ENCODE measurements at regions not wholly inside any gene's neighbourhood (a gene's known extent, or its start where the extent isn't known, plus 50 kb on each side); places are given as distances from the start of the nearest gene placed in this dataset.

DNA sequence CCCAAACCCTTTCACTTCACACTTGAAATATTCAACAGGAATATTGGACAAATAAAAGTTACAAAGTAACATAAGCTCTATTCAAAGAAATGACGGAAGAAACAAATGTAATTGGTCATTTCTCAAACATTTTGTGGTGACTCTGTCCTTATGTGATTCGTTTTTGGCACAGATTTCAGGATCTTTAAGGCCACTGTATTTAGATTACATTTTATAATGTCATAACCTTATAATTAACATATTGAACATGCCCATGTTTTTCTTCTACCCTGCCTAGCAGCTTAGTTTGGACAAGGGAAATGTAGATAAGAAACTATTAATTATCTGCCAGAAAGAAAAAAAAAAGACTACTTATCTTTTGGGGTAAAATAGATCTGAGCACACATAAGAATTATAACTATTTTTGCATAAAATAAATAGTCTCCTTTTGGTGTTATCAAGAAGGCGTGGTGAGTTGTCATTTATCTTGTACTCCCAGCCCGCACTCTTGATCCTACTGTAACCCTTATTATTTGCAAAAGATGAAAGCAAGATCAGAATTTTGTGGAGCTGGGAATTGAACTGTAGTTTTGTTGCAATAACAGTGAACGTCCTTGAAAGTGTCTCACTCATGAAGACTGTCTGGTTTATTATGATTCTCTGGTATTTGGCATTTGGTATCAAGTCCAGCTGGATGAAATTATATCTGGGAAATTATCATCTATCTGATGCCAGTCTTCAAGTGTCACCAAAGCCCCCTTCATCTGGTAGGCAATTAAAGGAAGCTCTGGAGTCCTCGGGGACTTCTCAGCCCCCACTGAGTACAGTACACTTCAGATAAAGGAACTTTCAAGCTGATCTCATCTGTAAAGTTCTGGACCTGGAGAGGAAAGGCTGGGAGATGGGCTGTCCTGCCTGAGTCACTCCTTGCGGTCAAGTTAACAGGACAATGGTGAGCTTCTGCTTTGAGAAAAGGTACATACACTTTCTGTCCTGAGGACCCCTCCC is 175.7 kb upstream of the INHBA start:
- no peak for DNase-seq (ENCODE audit: low read depth)

DNA sequence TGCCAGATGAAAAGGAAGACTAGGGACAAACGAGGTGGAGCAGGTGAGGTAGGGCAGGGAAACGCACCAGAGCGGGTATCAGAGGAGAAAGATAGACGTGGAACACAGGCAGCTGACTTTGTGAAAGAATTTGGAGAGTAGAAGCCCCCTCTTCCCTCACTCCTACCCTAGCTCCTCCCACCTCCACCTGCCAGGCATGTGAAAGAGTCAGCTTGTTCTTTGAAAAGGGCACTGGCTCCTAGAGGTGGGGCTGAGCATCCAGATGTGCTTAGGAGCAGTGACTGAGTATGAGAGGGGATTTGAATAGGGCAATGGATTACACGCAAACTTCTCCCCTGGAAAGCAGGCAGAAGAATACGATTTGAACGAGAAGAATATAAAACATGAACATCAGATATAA is 174.2 kb upstream of the INHBA start:
- no peak for DNase-seq (ENCODE audit: low read depth)

DNA sequence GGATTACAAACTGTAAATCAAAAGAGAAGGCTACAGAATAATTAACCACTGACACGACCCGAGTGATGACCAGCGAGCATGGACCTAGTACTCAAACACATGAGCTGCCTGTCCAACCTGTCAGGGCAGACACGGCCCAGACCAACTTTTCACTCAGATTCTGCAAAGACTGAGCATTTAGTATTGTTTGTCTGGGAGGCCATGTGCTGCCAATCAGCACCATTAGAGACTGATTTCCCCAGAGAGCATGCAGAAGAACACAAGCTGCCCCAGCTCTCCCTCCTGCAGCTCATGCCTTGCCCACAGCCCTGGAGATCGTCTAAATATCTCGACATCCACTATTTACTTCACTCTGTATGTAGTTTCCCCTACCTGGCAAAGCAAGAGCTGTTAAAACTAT is 172.6 kb upstream of the INHBA start:
- no peak for DNase-seq (ENCODE audit: low read depth)

DNA sequence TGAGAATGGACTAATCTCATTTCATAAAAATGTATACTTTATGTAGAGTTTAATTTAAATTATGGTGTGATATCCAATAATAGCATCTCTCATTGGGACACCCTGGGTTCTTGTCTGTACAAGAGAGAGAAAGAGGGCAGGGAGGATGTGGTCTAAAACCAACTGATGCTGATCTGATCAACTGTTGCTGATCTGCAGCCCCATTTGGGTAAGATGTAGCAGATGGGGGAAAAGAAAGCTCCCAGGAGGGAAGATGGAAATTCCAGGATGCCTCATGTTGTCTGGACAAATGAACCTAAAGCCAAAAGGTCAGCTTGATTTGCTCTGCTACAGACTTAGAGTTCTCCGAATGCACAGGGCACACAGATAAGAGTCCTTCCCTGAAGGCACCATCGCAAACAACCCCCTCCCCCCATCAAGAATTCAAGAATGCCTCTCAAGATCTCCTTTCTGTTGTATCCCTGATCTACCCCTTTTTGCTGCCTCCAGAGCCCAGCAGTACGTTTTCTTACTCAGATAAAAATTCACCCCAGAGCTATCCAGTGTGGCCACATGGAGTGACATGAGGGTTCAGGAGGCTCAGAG is 171.4 kb upstream of the INHBA start:
- no peak for DNase-seq (ENCODE audit: low read depth)

DNA sequence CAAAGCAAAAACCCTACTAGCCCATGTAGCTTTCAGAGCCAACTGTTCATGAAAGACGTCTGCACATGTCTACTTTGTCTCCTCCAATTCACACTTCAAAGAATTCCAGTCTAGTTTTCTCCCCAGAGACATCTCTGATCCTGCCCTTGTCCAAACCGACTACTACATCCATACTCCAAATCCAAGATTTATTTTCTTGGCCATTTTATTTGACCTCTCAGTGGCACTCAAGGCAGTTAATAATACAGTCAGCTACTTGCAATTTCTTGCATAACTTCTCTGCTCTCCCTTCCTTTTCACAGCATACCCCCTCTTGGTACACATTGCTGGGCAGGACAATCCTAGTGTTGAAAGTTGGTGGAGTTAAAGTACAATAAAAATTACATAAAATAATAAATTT is 170.9 kb upstream of the INHBA start:
- no peak for DNase-seq (ENCODE audit: low read depth)

DNA sequence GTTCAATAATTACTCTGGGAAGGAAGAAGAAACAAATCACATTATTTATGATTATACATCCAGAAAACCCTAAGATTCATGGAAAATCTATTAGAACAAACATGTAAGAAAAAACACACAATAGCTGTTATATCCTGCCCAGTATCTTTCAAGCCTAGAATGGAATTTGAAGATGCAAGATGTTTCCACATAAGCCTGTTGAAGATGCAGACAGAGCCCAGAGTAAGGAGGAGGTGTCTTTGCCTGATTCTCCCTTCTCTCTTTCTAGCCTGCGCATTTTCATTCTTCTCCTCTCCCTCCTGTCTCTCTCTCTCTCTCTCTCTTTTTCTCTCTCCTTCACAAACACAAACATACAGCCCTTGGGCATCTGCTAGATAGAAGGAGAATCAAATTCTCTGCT is 170.1 kb upstream of the INHBA start:
- DNase-seq (ENCODE audit: low read depth), result no peak

DNA sequence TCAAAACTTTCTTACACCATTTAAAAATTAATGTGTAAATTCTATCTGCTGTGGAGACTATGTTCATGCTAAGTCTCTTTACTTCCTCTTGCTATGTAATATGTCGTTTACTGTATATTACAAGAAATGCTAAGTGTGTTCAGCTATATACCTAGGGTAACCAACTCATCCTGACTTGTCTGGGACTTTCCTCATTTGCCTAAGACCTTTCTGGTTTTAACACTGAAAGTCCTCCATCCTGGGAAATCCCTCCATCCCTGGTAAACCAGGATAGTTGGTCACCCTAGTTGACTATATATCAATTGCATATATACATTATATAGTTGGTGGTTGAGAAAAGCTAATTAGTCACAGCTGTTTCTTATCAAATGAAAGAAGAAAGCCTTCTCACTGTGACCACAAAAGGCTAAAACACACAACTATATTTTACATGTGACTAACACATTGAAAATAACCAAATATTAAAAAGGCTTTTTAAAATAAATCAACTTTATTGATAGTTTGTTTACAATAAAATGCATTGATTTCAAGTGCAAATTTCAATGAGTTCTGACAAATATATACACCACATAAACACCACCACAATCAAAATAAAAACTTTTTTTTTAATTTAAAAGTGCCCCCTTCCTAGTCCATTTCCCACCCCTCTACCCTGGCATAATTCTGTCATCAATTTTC is 167.7 kb upstream of the INHBA start:
- no peak for DNase-seq (ENCODE audit: low read depth)

DNA sequence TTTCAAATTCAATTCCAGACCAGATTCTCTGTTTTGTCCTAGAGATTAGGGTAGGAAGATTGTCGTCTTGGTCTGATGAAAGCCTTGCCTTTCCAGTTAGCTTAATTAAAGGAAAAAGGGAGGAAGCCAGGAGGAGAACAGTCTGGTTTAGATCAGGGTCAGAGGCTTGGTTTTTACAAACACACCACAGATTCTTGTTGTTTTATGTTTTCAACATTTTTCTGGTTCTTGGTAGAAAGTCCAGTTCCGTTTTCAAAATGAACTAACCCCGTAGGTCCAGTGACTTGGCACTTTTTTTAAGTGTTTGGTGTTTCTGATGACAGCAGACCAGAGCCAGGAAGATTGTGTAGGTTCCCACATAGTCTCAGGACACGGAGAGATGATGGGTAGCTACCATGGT is 167.1 kb upstream of the INHBA start:
- DNase-seq (ENCODE audit: low read depth), result no peak

DNA sequence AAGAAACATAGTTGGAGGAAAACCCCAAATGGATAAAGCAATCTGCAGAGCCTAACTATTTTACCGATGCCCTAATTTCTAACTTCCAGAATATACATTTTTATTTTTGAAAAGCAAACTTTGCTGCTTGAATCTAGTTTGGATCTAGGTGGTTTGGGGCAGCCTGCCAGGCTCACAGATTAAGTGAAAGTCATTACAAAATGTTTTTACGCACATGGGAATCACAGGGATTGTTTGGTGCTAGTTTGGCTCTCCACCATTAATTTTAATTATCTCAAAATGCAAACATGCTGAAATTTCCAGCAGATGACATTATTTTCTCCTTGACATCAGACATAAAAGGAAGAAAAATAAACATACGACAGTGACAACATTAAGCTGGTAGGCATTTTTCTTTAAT is 166.7 kb upstream of the INHBA start:
- DNase-seq (ENCODE audit: low read depth), result no peak

DNA sequence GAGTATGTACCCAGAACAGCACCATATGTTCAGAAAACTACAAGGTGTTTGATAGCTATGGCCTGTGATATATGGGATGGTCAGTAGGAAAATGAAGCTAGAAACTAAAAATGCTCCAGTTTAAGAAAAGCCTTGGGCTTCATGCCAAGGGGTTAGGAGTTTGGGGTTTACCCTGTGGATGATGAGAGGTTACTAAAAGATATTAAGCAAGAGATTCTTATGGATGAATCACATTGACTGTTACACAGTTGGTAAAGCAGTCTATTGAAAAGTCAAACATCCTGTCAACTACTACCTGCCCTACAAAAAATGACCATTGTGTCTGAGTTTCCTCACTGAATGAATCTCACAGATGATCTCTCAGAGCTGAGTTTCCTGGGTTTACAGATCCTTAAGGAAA is 166.2 kb upstream of the INHBA start:
- DNase-seq (ENCODE audit: low read depth), result no peak

DNA sequence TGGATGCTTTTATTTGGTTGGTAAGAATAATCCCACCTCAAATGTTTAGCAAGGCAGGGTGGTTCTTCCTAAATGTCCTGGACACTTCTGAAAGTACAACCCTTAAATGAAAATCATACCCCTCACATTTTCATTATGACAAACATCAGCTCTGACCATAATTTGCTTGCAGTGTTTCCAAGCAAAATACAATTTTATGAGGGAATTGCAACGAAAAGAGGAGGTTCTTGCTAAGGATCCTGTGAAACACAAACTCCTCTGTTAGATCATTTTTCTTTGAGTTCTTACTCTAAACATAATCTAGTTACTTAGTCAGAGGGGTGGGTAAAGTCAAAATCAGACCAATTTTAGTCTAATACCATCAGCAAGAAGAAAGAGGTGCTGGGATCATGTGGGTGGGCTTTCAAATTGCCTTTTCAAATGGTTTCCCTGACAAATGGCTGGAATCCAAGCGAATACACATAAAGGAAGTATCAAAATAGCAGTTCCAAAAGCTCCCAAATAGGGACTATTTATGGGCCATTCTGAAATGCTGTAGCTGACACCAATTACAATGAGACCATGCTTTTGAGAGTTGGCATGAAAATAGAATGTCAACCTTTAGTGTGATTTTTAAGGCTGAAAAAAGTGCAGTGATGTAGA is 164.9 kb upstream of the INHBA start:
- DNase-seq (ENCODE audit: low read depth), result no peak

DNA sequence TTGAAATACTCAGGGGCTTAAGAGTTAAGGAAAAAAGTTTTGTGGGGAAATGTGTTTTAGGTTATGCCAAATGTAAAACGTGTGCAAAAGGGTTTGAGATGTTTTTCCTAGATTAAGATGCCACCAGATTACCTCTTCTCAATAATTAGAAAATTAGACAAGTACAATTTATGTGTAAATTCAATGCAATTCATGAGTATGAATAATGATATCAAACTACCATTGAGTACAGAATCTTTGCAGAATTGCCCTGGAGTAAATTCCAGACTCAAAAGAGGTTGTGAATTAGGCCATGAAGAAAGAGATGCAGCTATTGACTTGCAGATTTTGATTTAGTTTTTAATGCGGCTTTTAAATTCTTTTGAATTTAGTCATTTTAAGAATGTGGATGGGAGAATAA is 159.4 kb upstream of the INHBA start:
- DNase-seq (ENCODE audit: low read depth), result no peak

DNA sequence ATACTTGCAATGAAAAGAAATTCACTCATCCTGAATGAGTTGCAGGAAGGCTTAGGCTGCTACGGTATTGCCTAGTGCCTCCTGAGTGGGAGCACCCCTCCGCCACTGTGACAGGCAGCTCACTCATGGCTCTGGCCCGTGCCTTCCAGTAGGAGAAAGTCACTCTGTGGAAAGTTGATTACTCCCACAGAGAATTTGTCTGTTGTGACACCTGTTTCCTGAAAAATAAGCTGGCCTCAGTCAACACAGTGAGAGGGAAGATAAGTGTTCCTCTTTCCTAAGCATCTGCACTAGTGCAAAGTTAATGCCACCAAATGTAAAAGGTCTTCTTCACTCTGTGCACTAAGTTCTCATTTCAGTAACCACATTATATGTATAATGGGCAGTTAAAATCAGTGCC is 158.8 kb upstream of the INHBA start:
- DNase-seq (ENCODE audit: low read depth), result no peak

DNA sequence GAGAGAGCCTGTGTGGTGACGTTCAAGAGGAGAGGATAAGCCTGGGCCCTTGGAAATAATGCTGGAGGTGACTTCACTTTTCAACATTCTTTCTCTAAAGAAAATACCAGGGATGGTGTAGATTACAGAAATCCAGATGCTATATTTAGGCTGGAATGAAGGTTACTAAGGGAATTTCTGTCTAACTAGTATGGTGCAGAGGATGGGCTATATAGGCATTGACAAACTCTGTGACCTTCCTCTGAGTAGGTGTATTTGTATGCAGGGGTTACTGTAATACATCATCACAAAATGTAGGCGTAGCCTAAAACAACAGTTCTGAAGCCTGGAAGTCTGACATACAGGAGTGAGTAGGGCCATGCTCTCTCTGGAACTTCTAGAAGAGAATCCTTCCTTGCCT is 155.3 kb upstream of the INHBA start:
- no peak for DNase-seq (ENCODE audit: low read depth)

DNA sequence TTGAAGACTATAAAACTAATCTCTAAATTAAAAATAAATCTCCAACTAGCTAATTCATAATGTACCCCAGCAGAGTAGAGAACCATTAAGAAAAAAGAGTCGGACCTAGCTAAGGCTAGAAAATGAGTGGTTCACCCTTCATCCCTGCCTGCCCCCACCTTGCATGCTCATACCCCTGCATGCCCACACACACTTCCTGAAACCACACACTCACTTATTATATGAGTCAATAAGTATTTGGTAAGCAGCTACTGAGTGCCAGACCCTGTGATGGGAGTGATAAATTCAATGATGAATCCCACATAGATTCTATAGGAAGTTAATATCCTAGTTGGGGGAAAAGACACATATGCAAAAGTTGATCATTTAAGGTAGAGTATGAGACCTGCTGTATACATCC is 152.9 kb upstream of the INHBA start:
- DNase-seq (ENCODE audit: low read depth), result no peak

DNA sequence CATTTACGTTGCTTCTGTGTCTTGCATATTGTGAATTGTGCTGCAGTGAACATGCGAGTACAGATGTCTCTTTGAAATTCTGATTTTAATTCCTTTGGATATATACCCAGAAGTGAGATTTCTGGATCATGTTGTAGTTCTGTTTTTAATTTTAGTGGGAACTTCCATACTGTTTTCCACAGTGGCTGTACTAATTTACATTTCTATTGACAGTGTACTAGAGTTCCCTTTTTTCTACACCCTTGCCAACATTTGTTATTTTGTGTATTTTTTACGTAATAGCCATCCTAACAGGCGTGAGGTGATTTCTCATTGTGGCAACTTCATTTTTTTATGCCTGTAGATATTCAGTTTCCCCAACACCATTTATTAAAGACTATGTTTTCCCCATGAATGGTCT is 144.7 kb upstream of the INHBA start:
- no peak for DNase-seq (ENCODE audit: low read depth)

DNA sequence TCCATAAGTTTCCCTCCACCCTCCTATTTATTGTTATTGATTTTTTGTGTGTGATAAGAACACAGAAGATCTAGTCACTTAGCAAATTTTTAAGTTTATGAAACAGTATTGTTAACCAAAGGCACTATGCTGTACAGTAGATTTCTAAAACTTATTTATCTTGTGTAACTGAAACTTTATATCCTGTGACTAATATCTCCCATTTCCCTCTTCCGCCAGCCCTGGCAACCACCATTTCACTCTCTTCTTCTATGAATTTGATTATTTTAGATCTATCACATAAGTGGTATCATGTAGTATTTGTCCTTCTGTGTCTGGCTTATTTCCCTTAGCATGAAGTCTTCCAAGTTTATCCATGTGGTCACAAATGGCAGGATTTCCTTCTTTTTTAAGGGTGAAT is 144.3 kb upstream of the INHBA start:
- DNase-seq (ENCODE audit: low read depth), result no peak

DNA sequence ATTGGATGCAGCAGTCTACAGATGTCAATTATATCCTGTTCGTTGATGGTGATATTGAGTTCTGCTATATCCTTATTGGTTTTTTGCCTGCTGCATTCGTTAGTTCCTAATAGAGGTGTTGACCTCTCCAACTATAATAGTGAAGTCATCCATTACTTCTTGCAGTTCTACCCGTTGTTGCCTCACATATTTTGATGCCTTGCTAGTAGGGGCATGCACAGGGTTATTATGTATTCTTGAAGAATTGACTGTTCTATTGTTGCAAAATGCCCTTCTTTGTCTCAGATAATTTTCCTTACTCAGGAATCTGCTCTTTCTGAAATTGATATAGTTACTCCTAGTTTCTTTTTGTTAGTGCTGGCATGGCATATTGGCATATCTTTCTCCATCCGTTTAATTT is 140.1 kb upstream of the INHBA start:
- DNase-seq (ENCODE audit: low read depth), result no peak

DNA sequence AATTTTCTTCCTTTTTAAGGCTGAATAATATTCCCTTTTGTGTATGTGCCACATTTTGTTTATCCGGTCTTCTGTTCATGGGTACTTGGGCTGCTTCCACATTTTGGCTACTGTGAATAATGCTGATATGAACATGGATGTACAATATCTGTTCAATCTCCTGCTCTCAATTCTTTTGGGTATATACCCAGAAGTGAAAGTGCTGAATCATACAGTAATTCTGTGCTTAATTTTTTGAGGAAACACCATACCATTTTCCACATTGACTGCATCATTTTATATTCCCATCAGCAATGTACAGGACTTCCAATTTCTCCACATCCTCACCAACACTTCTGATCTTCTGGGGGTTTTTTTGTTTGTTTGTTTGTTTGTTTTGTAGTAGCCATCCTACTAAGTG is 135.0 kb upstream of the INHBA start:
- DNase-seq (ENCODE audit: low read depth), result no peak

DNA sequence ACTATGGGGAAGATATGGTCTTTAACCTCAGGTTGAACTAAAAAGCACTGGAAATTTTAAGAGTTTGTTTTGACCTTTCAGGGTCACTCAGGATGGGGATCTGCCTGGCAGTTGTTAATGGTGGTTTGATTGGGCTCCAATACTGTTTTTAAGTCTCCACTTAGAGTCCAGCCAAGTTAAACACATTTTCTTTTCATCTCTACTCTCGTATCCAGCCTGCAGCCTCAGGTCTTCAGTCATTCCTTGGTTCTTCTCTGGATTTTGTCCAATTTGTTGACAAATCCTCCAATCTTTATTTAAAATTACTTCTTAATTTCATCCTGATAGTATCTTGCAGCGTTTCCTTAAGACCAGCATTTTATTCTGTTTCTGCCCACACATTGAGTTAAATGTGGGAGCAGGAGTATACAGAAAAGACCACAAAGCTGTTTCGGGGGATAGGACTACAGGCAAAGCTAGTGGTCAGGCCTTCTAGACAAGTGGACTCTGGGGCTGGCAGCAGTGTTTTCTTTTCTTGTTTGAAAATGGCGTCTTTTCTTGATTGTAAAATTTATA is 133.2 kb upstream of the INHBA start:
- DNase-seq (ENCODE audit: low read depth), result no peak

DNA sequence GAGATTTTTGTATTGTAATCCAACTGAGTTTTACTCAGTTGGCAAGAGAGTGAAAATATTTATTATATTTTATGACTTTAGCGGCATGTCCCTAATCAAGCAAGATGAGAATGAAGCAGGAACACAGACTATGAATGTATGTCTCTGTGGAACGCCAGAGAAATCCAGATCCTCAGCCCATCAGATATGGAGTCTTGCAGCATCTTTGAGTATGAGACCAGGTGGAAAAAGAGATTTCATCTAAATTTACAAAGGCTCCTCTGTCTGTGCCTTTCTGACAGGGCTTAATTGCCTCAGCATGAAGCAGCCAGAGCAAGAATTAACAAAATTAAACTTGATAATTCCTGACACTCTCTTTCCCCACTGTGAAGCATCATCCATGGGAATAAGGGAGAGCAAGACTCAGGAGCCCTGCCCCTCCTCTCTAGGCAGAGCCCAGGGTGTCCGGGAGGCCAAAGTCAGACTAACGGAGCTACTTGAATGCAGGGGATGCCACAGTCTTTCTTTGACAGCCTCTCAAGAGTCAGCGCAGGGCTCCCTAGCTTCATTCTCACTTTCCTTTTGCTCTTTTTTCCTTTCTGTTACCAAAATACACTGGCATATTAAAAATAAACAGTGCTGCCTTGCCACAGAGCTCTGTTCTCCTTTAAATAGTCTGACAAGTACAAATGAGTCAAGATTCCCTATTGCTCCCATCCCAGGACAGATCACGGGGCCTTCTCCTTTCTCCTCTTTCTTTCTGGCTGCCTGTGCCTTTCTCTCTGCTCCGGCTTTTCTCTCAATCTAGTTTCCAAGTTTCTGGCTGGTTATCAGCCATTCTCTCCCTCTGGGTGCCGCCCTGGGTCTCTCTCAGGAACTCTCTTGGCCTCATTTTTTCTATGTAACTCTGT is 132.2 kb upstream of the INHBA start:
- DNase-seq (ENCODE audit: low read depth), result no peak
